Brain microvascular endothelial cell (primary cell): ENCODE measurements at regions not wholly inside any gene's neighbourhood (a gene's known extent, or its start where the extent isn't known, plus 50 kb on each side); places are given as distances from the start of the nearest gene placed in this dataset.

Source experiments
- DNase-seq: peaks from one replicate; pipeline ENCODE4 v3.0.0-alpha.2; 2020
- H3K27ac ChIP-seq: fragments of 250-450 bp; sonication (Bioruptor Pico); 2 replicates; pipeline ENCODE4 v1.5.1; 2020; ENCODE audit warnings: mild to moderate bottlenecking, moderate library complexity
- H3K27me3 ChIP-seq: fragments of 250-450 bp; sonication (Bioruptor Pico); replicated peaks from 2 replicates; pipeline ENCODE4 v1.5.1; 2020; ENCODE audit warnings: mild to moderate bottlenecking
- H3K36me3 ChIP-seq: fragments of 250-450 bp; sonication (Bioruptor Pico); replicated peaks from 2 replicates; pipeline ENCODE4 v1.5.1; 2020; ENCODE audit warnings: mild to moderate bottlenecking
- H3K4me3 ChIP-seq: 2 replicates; pipeline ENCODE4 v1.5.1; 2011; ENCODE audit warnings: low read depth, mild to moderate bottlenecking, control low read depth, low read length, moderate library complexity
- CTCF ChIP-seq: IDR thresholded peaks from 2 replicates; pipeline ENCODE4 v1.5.1; 2011; ENCODE audit warnings: low read depth, mild to moderate bottlenecking, moderate library complexity, low read length, control low read depth, inconsistent platforms; ENCODE audit errors: missing control alignments
- in situ Hi-C: cut with HindIII; loops from 2 replicates; pipeline ENCODE4 v1.10.0; 2017; ENCODE audit warnings: low sequenced_read_pairs, low pct_ligation_motif_present

GRCh38 chr12:115474539-115475353, 790.8 kb upstream of the TBX3 start:
- Histone ChIP-seq H3K36me3 (no peaks in the 10 kb centered on the region), H3K4me3 (no peak overlapping the region), H3K27ac (no peak overlapping the region), H3K27me3 (no peaks in the 10 kb centered on the region)
- TF ChIP-seq CTCF, result no peak
- DNase-seq, result no peak
- in situ Hi-C loops, result no loop called here

GRCh38 chr12:115473257-115473956, 789.4 kb upstream of the TBX3 start:
- in situ Hi-C loops, result no loop called here
- Histone ChIP-seq H3K27me3 (no peaks in the 10 kb centered on the region), H3K36me3 (no peaks in the 10 kb centered on the region), H3K4me3 (no peak overlapping the region), H3K27ac (no peak overlapping the region)
- TF ChIP-seq CTCF, result no peak
- no peak for DNase-seq

- Histone ChIP-seq H3K4me3 (no peak overlapping the region), H3K36me3 (no peaks in the 10 kb centered on the region), H3K27ac (no peak overlapping the region), H3K27me3 (no peaks in the 10 kb centered on the region)
- DNase-seq, result no peak
- TF ChIP-seq CTCF, result no peak
- in situ Hi-C loops, result no loop called here
Observed at GRCh38 chr12:115472852-115473251, 788.9 kb upstream of the TBX3 start.

GRCh38 chr12:115470977-115471376, 787.0 kb upstream of the TBX3 start:
- Histone ChIP-seq H3K36me3 (no peaks in the 10 kb centered on the region), H3K27me3 (no peaks in the 10 kb centered on the region), H3K27ac (no peak overlapping the region), H3K4me3 (no peak overlapping the region)
- no peak for TF ChIP-seq CTCF
- in situ Hi-C loops, result no loop called here
- DNase-seq, result no peak

GRCh38 chr12:115470526-115470925, 786.6 kb upstream of the TBX3 start:
- in situ Hi-C loops, result no loop called here
- no peak overlapping the region for H3K4me3 ChIP-seq
- TF ChIP-seq CTCF, result no peak
- H3K27ac ChIP-seq, result no peak overlapping the region
- DNase-seq, result no peak
- no peaks in the 10 kb centered on the region for H3K27me3 ChIP-seq
- H3K36me3 ChIP-seq, result no peaks in the 10 kb centered on the region
